ENCODE measurements at regions not wholly inside any gene's neighbourhood (a gene's known extent, or its start where the extent isn't known, plus 50 kb on each side); places are given as distances from the start of the nearest gene placed in this dataset.

DNA sequence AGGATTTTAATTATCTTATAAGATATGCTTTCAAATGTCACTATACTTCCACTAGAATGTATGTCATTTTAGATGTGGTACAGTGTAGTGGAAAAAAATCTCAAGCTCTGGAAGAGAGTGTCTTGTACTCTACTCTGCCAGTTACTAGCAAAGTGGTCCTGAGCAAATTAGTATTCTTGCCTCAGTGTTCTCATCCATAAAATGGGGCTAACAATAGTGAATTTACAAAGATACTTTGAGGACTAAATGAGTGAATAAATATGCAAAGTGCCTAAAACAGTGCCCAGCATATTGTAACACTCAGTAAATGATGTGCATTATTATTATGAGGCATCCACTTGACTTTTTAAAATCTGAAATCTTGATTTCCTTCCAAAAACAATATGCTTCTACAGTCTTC, 488.9 kb upstream of the PHF14 start:
- TF ChIP-seq, protein P1, sequence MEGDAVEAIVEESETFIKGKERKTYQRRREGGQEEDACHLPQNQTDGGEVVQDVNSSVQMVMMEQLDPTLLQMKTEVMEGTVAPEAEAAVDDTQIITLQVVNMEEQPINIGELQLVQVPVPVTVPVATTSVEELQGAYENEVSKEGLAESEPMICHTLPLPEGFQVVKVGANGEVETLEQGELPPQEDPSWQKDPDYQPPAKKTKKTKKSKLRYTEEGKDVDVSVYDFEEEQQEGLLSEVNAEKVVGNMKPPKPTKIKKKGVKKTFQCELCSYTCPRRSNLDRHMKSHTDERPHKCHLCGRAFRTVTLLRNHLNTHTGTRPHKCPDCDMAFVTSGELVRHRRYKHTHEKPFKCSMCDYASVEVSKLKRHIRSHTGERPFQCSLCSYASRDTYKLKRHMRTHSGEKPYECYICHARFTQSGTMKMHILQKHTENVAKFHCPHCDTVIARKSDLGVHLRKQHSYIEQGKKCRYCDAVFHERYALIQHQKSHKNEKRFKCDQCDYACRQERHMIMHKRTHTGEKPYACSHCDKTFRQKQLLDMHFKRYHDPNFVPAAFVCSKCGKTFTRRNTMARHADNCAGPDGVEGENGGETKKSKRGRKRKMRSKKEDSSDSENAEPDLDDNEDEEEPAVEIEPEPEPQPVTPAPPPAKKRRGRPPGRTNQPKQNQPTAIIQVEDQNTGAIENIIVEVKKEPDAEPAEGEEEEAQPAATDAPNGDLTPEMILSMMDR (IDR thresholded peaks at IDR 0.05; ENCODE audit: low read depth, low read length) = no peak
- TF ChIP-seq EZH2phosphoT487 (IDR thresholded peaks at IDR 0.05; ENCODE audit: low read depth) = no peak

All from OCI-LY3 (cell line).